IPS-18a (cell line): ENCODE measurements at regions not wholly inside any gene's neighbourhood (a gene's known extent, or its start where the extent isn't known, plus 50 kb on each side); places are given as distances from the start of the nearest gene placed in this dataset.

Source experiments
- H3K27ac ChIP-seq: one replicate; pipeline ENCODE4 v1.5.1; 2013; ENCODE audit warnings: low read length
- H3K27me3 ChIP-seq: one replicate; pipeline ENCODE4 v1.6.1; 2013; ENCODE audit warnings: mild to moderate bottlenecking, low read length; ENCODE audit not compliant: control insufficient read depth, insufficient read depth
- H3K36me3 ChIP-seq: one replicate; pipeline ENCODE4 v1.6.1; 2013; ENCODE audit warnings: low read depth, low read length; ENCODE audit not compliant: control insufficient read depth
- H3K4me1 ChIP-seq: one replicate; pipeline ENCODE4 v1.6.1; 2013; ENCODE audit warnings: low read depth, low read length; ENCODE audit not compliant: control insufficient read depth
- H3K4me3 ChIP-seq: one replicate; pipeline ENCODE4 v1.5.1; 2013; ENCODE audit warnings: low read length
- H3K9ac ChIP-seq: one replicate; pipeline ENCODE4 v1.6.1; 2013; ENCODE audit warnings: mild to moderate bottlenecking, low read length, moderate library complexity
- H3K9me3 ChIP-seq: one replicate; pipeline ENCODE4 v1.6.1; 2013; ENCODE audit warnings: low read depth, low read length; ENCODE audit not compliant: control insufficient read depth

GRCh38 chr9:119003882-119004617, 365.2 kb downstream of the BRINP1 start:
- Histone ChIP-seq H3K27ac (no peak overlapping the region), H3K27me3 (no peaks in the 10 kb centered on the region), H3K36me3 (no peaks in the 10 kb centered on the region), H3K9ac (no peak overlapping the region), H3K9me3 (no peaks in the 10 kb centered on the region), H3K4me1 (no peaks in the 10 kb centered on the region), H3K4me3 (no peak overlapping the region)

GRCh38 chr9:119004618-119004990, 364.6 kb downstream of the BRINP1 start:
- Histone ChIP-seq H3K4me1 (no peaks in the 10 kb centered on the region), H3K27me3 (no peaks in the 10 kb centered on the region), H3K9ac (no peak overlapping the region), H3K9me3 (no peaks in the 10 kb centered on the region), H3K36me3 (no peaks in the 10 kb centered on the region), H3K27ac (no peak overlapping the region), H3K4me3 (no peak overlapping the region)

DNA sequence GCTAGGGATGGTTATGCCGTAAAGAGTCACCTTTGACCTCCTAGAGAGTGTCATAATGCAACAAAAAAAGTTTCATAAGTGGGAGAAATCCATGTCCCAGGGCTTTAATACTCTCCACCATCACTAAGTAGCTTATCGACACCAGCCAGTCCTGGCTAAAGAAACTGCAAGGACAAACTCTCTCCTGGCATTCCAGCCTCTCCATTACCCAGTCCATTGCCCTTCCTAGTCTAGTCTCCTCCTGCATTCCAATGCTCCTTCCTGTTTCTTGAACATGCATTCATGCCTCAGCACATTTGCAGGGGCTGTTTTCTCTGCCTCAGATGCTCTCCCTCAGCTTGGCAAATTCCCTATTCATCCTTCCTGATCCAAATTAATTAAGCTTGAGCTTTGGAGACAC, 364.1 kb downstream of the BRINP1 start:
- Histone ChIP-seq H3K9ac (no peak overlapping the region), H3K4me1 (no peaks in the 10 kb centered on the region), H3K9me3 (no peaks in the 10 kb centered on the region), H3K27me3 (no peaks in the 10 kb centered on the region), H3K27ac (no peak overlapping the region), H3K4me3 (no peak overlapping the region), H3K36me3 (no peaks in the 10 kb centered on the region)

DNA sequence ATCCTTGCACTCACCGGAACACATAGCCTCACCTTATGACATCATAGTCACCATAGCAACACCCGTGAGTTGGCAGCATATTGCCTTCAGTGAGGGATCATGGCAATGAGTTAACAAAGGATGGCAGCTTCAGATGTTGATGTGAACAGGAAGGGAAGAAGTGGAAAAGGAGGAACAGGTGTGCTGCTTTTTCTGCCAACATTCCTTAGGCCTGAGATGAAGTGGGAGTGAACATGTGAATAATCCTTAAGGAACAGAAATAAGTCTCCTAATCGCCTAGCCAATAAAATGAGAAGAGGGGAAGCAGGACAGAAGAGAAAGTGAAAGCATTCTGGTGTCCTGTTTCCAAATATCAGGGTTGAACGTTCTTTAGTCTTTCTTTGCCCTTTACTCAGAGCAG, 360.0 kb downstream of the BRINP1 start:
- Histone ChIP-seq H3K9ac (no peak overlapping the region), H3K36me3 (no peaks in the 10 kb centered on the region), H3K27me3 (no peaks in the 10 kb centered on the region), H3K4me1 (no peaks in the 10 kb centered on the region), H3K4me3 (no peak overlapping the region), H3K9me3 (no peaks in the 10 kb centered on the region), H3K27ac (no peak overlapping the region)

GRCh38 chr9:119020284-119020683, 349.0 kb downstream of the BRINP1 start:
- no peak overlapping the region for H3K4me3 ChIP-seq
- H3K36me3 ChIP-seq, result no peaks in the 10 kb centered on the region
- no peak overlapping the region for H3K27ac ChIP-seq
- no peaks in the 10 kb centered on the region for H3K9me3 ChIP-seq
- H3K9ac ChIP-seq, result no peak overlapping the region
- H3K4me1 ChIP-seq, result no peaks in the 10 kb centered on the region
- H3K27me3 ChIP-seq, result no peaks in the 10 kb centered on the region

DNA sequence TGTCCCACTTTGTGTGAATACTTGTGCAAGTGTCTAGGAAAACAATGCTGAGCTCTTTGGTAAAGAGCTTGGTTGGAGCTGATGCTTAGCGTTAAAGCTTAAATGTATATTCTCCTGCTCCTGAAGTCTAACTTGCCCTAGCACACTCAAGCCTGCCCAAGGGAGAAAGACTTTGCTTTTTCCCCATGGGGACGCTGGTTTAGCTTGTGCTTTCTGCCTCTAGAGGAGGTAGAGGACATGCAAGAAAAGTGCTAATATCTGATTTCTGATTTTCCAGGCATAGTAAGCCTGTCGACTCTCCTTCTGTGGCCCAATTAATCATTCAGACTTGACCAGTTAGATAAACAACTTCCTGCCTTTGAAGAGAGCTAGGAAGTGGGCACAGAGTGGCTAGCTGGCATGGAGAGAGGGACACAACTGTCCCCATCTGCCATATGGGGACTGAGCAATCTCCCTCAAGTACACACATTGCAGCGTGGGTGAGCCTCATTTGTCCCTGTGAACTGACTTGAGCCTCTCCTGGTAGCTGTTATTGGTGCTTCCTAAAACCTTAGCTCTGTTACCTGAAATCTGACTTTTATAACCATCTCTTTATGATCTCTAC, 348.4 kb downstream of the BRINP1 start:
- Histone ChIP-seq H3K4me1 (no peaks in the 10 kb centered on the region), H3K27ac (no peak overlapping the region), H3K36me3 (no peaks in the 10 kb centered on the region), H3K27me3 (no peaks in the 10 kb centered on the region), H3K9me3 (no peaks in the 10 kb centered on the region), H3K4me3 (no peak overlapping the region), H3K9ac (no peak overlapping the region)

- Histone ChIP-seq H3K9ac (no peak overlapping the region), H3K27ac (no peak overlapping the region), H3K36me3 (no peaks in the 10 kb centered on the region), H3K27me3 (no peaks in the 10 kb centered on the region), H3K4me3 (no peak overlapping the region), H3K9me3 (no peaks in the 10 kb centered on the region), H3K4me1 (no peaks in the 10 kb centered on the region)
Measured at GRCh38 chr9:119026120-119026519, 343.1 kb downstream of the BRINP1 start.

DNA sequence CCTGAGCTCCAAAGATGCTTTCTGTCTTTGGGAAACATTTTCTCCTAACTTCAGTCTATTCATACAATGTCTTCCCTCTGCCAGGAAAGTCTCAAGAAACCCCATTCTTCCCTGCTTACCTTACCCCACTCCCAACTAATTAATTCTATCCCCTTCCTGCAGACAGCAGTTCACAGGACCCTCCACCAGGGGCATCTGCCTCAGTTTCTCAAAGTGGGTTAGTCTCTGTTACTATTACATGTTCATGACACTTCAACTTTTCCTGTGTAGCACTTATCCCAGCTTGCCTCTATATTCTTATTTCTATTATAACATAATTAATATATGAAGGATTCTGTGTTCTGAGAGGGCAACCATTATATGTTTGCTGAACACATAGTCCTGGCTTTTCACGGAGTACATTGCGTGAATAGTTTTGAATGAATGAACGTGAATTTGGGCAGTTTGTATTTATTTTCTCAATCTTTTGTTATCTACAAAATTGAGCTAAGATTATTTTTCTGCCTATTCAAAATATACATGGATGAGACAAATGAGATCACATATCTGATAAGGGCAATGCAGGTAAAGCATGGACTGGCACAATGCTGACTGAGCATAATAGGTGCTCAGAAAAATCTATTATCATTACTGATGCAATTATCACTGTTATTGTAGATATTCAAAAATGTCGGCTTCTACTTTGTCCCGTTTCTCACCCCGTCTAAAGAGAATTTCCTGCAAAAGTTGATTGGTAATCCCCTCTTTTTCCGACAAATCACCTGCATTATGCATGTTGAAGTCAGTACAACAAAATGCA, 341.1 kb downstream of the BRINP1 start:
- no peaks in the 10 kb centered on the region for H3K36me3 ChIP-seq
- no peaks in the 10 kb centered on the region for H3K9me3 ChIP-seq

GRCh38 chr9:119029886-119030285, 339.3 kb downstream of the BRINP1 start:
- no peaks in the 10 kb centered on the region for H3K36me3 ChIP-seq
- H3K27me3 ChIP-seq, result no peaks in the 10 kb centered on the region
- no peaks in the 10 kb centered on the region for H3K9me3 ChIP-seq
- no peak overlapping the region for H3K27ac ChIP-seq
- H3K4me1 ChIP-seq, result no peaks in the 10 kb centered on the region
- no peak overlapping the region for H3K9ac ChIP-seq
- H3K4me3 ChIP-seq, result no peak overlapping the region

More for the DNA sequence above, 341.1 kb downstream of the BRINP1 start:
- no peak overlapping the region for H3K27ac ChIP-seq
- H3K4me1 ChIP-seq, result no peaks in the 10 kb centered on the region
- no peaks in the 10 kb centered on the region for H3K27me3 ChIP-seq
- no peak overlapping the region for H3K4me3 ChIP-seq
- no peak overlapping the region for H3K9ac ChIP-seq

DNA sequence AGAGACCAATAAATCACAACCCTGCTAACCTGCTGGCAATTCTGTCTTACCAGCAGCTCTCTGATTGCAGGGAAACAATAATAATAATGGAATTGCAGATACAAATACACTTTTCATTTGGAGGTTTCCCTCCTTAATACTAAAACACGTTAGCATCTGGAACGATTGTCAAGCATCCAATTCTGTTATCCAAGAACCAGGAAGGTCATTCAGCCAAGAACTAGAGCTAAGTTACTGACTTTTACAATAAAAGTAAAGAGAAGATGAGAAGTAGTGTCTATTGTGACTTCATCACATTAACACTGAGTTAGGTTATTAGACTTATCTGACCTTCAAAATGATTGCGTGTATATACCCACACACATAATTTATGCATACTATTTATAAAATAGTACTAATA, 335.6 kb downstream of the BRINP1 start:
- H3K4me1 ChIP-seq, result no peaks in the 10 kb centered on the region
- no peaks in the 10 kb centered on the region for H3K9me3 ChIP-seq
- no peak overlapping the region for H3K27ac ChIP-seq
- no peaks in the 10 kb centered on the region for H3K27me3 ChIP-seq
- H3K36me3 ChIP-seq, result no peaks in the 10 kb centered on the region
- no peak overlapping the region for H3K9ac ChIP-seq
- no peak overlapping the region for H3K4me3 ChIP-seq

DNA sequence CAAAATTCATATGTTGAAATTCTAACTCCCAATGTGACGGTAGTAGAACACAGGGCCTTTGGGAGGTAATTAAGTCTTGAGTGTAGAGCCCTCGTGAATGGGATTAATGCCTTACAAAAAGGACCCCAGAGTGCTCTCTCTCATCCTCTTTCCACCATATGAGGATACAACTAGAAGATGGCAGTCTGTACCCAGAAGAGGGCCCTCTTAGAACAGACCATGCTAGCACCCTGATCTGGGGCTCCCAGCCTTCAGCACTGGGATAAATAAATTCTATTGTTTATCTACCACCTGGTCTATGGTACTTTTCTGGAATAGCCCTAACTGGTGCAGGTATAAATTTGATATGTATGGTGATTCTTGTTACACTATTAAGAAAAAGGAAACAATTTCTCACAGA, 332.3 kb downstream of the BRINP1 start:
- H3K27me3 ChIP-seq, result no peaks in the 10 kb centered on the region
- no peak overlapping the region for H3K27ac ChIP-seq
- H3K9me3 ChIP-seq, result no peaks in the 10 kb centered on the region
- no peak overlapping the region for H3K9ac ChIP-seq
- no peak overlapping the region for H3K4me3 ChIP-seq
- no peaks in the 10 kb centered on the region for H3K36me3 ChIP-seq
- H3K4me1 ChIP-seq, result no peaks in the 10 kb centered on the region
